ENCODE measurements at regions not wholly inside any gene's neighbourhood (a gene's known extent, or its start where the extent isn't known, plus 50 kb on each side); places are given as distances from the start of the nearest gene placed in this dataset.
"Not testable (repeated sequence)": the region's sequence is repeated elsewhere in the genome, so short reads cannot be mapped to it uniquely, and the experiment has no call there.

DNA sequence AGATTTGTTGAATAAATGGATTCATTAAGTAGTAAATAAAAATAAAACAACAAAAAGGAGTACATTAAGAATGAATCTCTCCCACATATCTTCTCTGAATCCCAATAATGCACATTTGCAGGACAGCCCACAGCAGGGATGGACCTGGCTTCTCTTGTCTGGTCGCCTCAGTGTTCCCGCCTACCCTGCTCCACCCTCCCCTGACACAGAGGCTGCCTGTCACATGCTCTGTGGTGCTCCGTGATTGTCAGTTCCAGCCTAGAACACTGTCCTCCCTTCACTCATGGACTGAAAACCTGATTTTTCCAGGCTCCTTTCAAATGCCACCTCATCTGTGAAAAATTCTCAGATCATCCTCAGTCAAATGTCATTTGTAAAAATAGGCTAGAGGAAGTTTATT, 94.5 kb upstream of the GPR12 start:
- Histone ChIP-seq H3K27me3 (ENCODE audit: control insufficient read depth, insufficient read depth, low read length) (no peaks in the 10 kb centered on the region), H3K9ac (ENCODE audit: low read length) (no peak overlapping the region), H3K9me3 (ENCODE audit: control insufficient read depth, low read length) (no peaks in the 10 kb centered on the region), H3K36me3 (ENCODE audit: control insufficient read depth, insufficient read depth, low read length) (no peaks in the 10 kb centered on the region), H3K4me3 (ENCODE audit: low read length) (no peak overlapping the region), H3K4me1 (ENCODE audit: control insufficient read depth, insufficient read depth, low read length) (no peaks in the 10 kb centered on the region)

GRCh38 chr13:26853323-26853722, 92.7 kb upstream of the GPR12 start:
- H3K27me3 ChIP-seq (ENCODE audit: control insufficient read depth, insufficient read depth, low read length): no peaks in the 10 kb centered on the region
- H3K9ac ChIP-seq (ENCODE audit: low read length): no peak overlapping the region
- no peaks in the 10 kb centered on the region for H3K4me1 ChIP-seq (ENCODE audit: control insufficient read depth, insufficient read depth, low read length)
- no peaks in the 10 kb centered on the region for H3K36me3 ChIP-seq (ENCODE audit: control insufficient read depth, insufficient read depth, low read length)
- no peaks in the 10 kb centered on the region for H3K9me3 ChIP-seq (ENCODE audit: control insufficient read depth, low read length)
- no peak overlapping the region for H3K4me3 ChIP-seq (ENCODE audit: low read length)

DNA sequence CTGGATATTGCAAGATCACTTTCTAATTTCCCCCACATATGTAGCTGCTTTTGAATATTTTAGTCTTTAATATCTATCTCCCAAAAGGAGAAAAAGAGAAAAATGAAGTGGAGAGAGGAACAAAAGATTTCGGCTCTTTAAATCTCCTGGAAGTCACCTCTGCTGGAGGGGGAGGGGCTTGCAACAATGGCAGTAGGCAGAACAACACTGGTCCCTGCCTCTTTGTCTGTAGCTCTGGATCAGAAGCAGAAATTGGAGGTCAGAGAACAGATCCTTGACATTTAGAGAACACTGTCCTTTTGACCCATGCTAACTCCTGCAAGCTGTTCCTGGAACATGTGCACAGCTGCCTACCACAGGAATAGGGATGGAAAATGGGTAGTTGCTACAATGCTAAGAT, 86.7 kb upstream of the GPR12 start:
- H3K9me3 ChIP-seq (ENCODE audit: control insufficient read depth, low read length): no peaks in the 10 kb centered on the region
- no peaks in the 10 kb centered on the region for H3K36me3 ChIP-seq (ENCODE audit: control insufficient read depth, insufficient read depth, low read length)
- H3K27me3 ChIP-seq (ENCODE audit: control insufficient read depth, insufficient read depth, low read length): no peaks in the 10 kb centered on the region
- H3K4me3 ChIP-seq (ENCODE audit: low read length): no peak overlapping the region
- no peaks in the 10 kb centered on the region for H3K4me1 ChIP-seq (ENCODE audit: control insufficient read depth, insufficient read depth, low read length)
- no peak overlapping the region for H3K9ac ChIP-seq (ENCODE audit: low read length)

GRCh38 chr13:26845063-26845462, 84.5 kb upstream of the GPR12 start:
- H3K36me3 ChIP-seq (ENCODE audit: control insufficient read depth, insufficient read depth, low read length); H3K9ac ChIP-seq (ENCODE audit: low read length); H3K9me3 ChIP-seq (ENCODE audit: control insufficient read depth, low read length); H3K4me1 ChIP-seq (ENCODE audit: control insufficient read depth, insufficient read depth, low read length); H3K27me3 ChIP-seq (ENCODE audit: control insufficient read depth, insufficient read depth, low read length); H3K4me3 ChIP-seq (ENCODE audit: low read length): not testable (repeated sequence)

DNA sequence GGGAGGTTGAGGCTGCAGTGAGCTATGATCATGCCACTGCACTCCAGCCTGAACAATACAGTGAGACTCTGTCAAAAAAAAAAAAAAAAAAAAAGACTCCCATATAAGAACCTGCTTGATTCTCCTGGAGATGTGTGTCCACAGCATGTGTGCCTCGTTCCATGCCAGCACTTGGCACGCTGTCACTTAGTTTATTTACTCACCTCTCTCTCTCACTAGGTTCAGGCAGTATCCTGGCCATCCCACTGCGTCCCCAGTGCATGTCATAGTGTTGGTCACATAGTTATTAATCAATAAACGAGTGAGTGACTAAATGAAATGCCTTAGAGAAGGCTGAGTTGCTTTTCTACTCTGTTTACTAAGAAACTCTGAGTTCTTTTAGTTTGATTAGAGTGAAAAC, 79.1 kb upstream of the GPR12 start:
- H3K36me3 ChIP-seq (ENCODE audit: control insufficient read depth, insufficient read depth, low read length): no peaks in the 10 kb centered on the region
- H3K9ac ChIP-seq (ENCODE audit: low read length): no peak overlapping the region

GRCh38 chr13:26838821-26839220, 78.2 kb upstream of the GPR12 start:
- H3K36me3 ChIP-seq (ENCODE audit: control insufficient read depth, insufficient read depth, low read length): no peaks in the 10 kb centered on the region
- H3K9me3 ChIP-seq (ENCODE audit: control insufficient read depth, low read length): no peaks in the 10 kb centered on the region
- no peaks in the 10 kb centered on the region for H3K4me1 ChIP-seq (ENCODE audit: control insufficient read depth, insufficient read depth, low read length)
- no peak overlapping the region for H3K9ac ChIP-seq (ENCODE audit: low read length)
- peaks cover 3% of the 10 kb centered on the region for H3K27me3 ChIP-seq (ENCODE audit: control insufficient read depth, insufficient read depth, low read length)
- no peak overlapping the region for H3K4me3 ChIP-seq (ENCODE audit: low read length)

More for the DNA sequence above, 79.1 kb upstream of the GPR12 start:
- Histone ChIP-seq H3K27me3 (ENCODE audit: control insufficient read depth, insufficient read depth, low read length) (peaks cover 3% of the 10 kb centered on the region), H3K4me1 (ENCODE audit: control insufficient read depth, insufficient read depth, low read length) (no peaks in the 10 kb centered on the region), H3K9me3 (ENCODE audit: control insufficient read depth, low read length) (no peaks in the 10 kb centered on the region), H3K4me3 (ENCODE audit: low read length) (no peak overlapping the region)

DNA sequence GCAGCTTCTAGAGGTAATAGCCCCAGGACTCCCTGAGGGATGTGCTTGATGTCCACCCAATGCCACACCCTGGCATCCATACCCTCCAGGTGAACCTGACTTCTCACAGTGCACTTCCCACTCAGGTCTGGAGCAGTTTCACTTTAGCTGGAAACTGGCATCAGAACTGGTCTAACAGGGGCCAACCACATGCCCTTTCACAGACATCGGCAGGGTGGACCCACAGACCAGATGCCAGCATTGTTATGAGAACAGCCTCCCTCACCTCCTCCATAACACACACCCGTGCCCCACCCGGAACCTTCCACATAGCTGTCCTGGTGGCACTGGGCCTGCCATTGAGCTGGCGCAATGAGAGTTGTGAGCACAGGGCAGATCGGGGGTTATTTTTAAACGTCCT, 77.4 kb upstream of the GPR12 start:
- Histone ChIP-seq H3K4me3 (ENCODE audit: low read length) (no peak overlapping the region), H3K36me3 (ENCODE audit: control insufficient read depth, insufficient read depth, low read length) (no peaks in the 10 kb centered on the region), H3K4me1 (ENCODE audit: control insufficient read depth, insufficient read depth, low read length) (no peaks in the 10 kb centered on the region), H3K27me3 (ENCODE audit: control insufficient read depth, insufficient read depth, low read length) (peaks cover 3% of the 10 kb centered on the region), H3K9ac (ENCODE audit: low read length) (no peak overlapping the region), H3K9me3 (ENCODE audit: control insufficient read depth, low read length) (no peaks in the 10 kb centered on the region)

DNA sequence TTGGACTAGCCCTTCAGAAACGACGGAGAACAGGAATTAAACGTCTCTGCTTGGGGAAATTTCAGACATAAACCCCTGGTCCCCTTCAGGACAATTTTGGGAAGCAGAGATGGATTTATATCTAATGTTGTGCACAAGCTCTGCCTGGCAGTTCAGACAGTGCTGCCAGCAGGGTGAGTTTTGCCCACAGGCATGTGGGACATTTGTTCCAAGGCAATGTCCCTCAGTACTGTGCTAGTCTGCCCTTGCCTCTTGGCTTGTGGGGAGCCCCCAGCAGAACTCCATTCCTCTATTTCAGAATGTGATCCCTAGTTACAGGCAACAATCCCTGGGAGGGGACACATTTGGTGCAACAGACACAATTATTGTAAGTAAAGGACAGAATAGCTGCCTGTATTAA, 76.5 kb upstream of the GPR12 start:
- no peak overlapping the region for H3K4me3 ChIP-seq (ENCODE audit: low read length)
- peaks cover 3% of the 10 kb centered on the region for H3K27me3 ChIP-seq (ENCODE audit: control insufficient read depth, insufficient read depth, low read length)
- no peaks in the 10 kb centered on the region for H3K9me3 ChIP-seq (ENCODE audit: control insufficient read depth, low read length)
- no peaks in the 10 kb centered on the region for H3K4me1 ChIP-seq (ENCODE audit: control insufficient read depth, insufficient read depth, low read length)
- no peak overlapping the region for H3K9ac ChIP-seq (ENCODE audit: low read length)
- no peaks in the 10 kb centered on the region for H3K36me3 ChIP-seq (ENCODE audit: control insufficient read depth, insufficient read depth, low read length)

- no peak overlapping the region for H3K9ac ChIP-seq (ENCODE audit: low read length)
These were observed 76.0 kb upstream of the GPR12 start for GRCh38 chr13:26836626-26837025.

DNA sequence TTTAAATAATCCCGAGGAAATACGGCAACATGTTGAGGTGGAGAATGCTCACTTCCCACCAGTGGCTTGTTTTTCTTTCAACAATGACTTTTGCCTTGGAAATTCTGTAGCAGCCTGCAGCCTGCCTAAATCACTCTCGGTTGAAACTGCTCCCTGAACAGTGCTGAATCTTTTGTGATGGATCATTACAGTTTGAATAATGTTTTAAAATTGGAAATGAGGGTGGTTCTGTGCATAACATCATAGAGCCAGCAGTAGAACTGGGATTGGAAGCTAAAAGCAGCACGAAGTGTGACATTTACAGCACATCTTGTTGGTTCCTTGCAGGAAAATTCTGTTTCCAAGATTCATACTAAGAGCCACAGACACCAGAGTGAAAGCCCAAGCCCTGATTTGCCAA, 74.1 kb upstream of the GPR12 start:
- Histone ChIP-seq H3K36me3 (ENCODE audit: control insufficient read depth, insufficient read depth, low read length) (no peaks in the 10 kb centered on the region), H3K4me1 (ENCODE audit: control insufficient read depth, insufficient read depth, low read length) (no peaks in the 10 kb centered on the region), H3K4me3 (ENCODE audit: low read length) (no peak overlapping the region), H3K27me3 (ENCODE audit: control insufficient read depth, insufficient read depth, low read length) (peaks cover 3% of the 10 kb centered on the region), H3K9ac (ENCODE audit: low read length) (no peak overlapping the region), H3K9me3 (ENCODE audit: control insufficient read depth, low read length) (no peaks in the 10 kb centered on the region)

More at GRCh38 chr13:26836626-26837025, 76.0 kb upstream of the GPR12 start:
- Histone ChIP-seq H3K27me3 (ENCODE audit: control insufficient read depth, insufficient read depth, low read length) (peaks cover 3% of the 10 kb centered on the region), H3K9me3 (ENCODE audit: control insufficient read depth, low read length) (no peaks in the 10 kb centered on the region), H3K4me1 (ENCODE audit: control insufficient read depth, insufficient read depth, low read length) (no peaks in the 10 kb centered on the region), H3K36me3 (ENCODE audit: control insufficient read depth, insufficient read depth, low read length) (no peaks in the 10 kb centered on the region), H3K4me3 (ENCODE audit: low read length) (no peak overlapping the region)

DNA sequence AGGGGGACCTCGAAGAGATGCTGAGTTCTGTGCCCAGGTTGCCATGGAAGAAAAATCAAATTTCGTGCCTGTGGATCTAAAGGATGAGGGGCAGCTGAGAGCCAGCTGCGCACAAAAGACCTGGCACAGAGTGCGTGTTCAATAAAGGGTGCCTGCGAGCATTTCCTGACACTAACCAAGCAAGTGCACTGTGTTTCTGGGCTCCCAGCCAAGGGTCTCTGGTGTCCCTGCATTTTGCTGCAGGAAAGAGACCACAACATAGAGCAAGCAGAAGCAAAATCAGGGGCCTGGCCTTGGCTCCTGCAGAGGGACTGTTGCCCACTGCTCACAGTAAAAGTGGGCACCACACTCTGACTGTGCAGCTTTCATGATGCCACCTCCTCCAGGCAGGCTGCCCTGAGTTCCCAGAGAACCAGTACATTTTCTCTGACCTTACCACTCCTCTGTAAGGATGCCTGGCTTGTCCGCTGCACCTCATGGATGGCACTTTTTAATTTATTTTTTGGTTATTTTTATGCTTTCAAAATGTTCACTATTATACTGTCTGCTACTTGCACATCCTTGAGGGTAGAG, 70.8 kb upstream of the GPR12 start:
- Histone ChIP-seq H3K36me3 (ENCODE audit: control insufficient read depth, insufficient read depth, low read length) (no peaks in the 10 kb centered on the region), H3K9ac (ENCODE audit: low read length) (no peak overlapping the region), H3K27me3 (ENCODE audit: control insufficient read depth, insufficient read depth, low read length) (peaks cover 3% of the 10 kb centered on the region), H3K4me3 (ENCODE audit: low read length) (no peak overlapping the region), H3K4me1 (ENCODE audit: control insufficient read depth, insufficient read depth, low read length) (no peaks in the 10 kb centered on the region), H3K9me3 (ENCODE audit: control insufficient read depth, low read length) (no peaks in the 10 kb centered on the region)

DNA sequence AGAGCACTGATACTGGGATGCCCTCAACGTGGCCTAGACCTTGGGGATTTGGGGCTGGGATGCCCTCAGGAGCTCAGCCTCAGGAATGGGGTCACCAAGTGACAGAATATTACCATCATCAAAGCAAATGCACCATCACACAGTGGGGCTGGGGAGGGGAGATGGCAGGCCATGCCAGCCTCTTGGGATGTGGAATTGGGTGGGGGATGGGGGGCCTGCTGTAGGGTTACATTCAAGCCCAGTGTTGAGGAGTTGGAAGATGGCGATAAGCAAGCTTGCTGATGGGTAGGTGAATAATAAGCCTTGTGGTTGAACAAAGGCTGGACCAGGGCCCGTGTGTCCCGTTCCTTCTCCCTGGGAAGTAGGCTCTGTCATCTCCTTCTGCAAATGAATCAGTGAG, 69.1 kb upstream of the GPR12 start:
- H3K27me3 ChIP-seq (ENCODE audit: control insufficient read depth, insufficient read depth, low read length): no peaks in the 10 kb centered on the region
- no peak overlapping the region for H3K4me3 ChIP-seq (ENCODE audit: low read length)
- no peaks in the 10 kb centered on the region for H3K4me1 ChIP-seq (ENCODE audit: control insufficient read depth, insufficient read depth, low read length)
- no peaks in the 10 kb centered on the region for H3K9me3 ChIP-seq (ENCODE audit: control insufficient read depth, low read length)
- H3K36me3 ChIP-seq (ENCODE audit: control insufficient read depth, insufficient read depth, low read length): no peaks in the 10 kb centered on the region
- H3K9ac ChIP-seq (ENCODE audit: low read length): no peak overlapping the region

- Histone ChIP-seq H3K9ac (ENCODE audit: low read length) (no peak overlapping the region), H3K36me3 (ENCODE audit: control insufficient read depth, insufficient read depth, low read length) (no peaks in the 10 kb centered on the region), H3K4me3 (ENCODE audit: low read length) (no peak overlapping the region), H3K4me1 (ENCODE audit: control insufficient read depth, insufficient read depth, low read length) (no peaks in the 10 kb centered on the region), H3K27me3 (ENCODE audit: control insufficient read depth, insufficient read depth, low read length) (no peaks in the 10 kb centered on the region), H3K9me3 (ENCODE audit: control insufficient read depth, low read length) (no peaks in the 10 kb centered on the region)
These were observed 64.0 kb upstream of the GPR12 start for GRCh38 chr13:26824581-26824980.
